Kidney epithelial cell (primary cell): ENCODE measurements at regions not wholly inside any gene's neighbourhood (a gene's known extent, or its start where the extent isn't known, plus 50 kb on each side); places are given as distances from the start of the nearest gene placed in this dataset.

Source experiments
- DNase-seq: peaks from one replicate; pipeline ENCODE4 v3.0.0-alpha.2; 2010; ENCODE audit warnings: low read depth
- H3K27me3 ChIP-seq: 2 replicates; pipeline ENCODE4 v1.6.0; 2011; ENCODE audit warnings: low read length; ENCODE audit not compliant: control insufficient read depth, insufficient read depth
- H3K36me3 ChIP-seq: 2 replicates; pipeline ENCODE4 v1.5.1; 2011; ENCODE audit warnings: low read length; ENCODE audit not compliant: control insufficient read depth, insufficient read depth
- H3K4me3 ChIP-seq: 2 replicates; pipeline ENCODE4 v1.5.1; 2011; ENCODE audit warnings: low read depth, mild to moderate bottlenecking, control low read depth, low read length
- TF ChIP-seq, protein P1 (sequence below): IDR thresholded peaks from 2 replicates; pipeline ENCODE4 v1.5.1; 2011; ENCODE audit warnings: mild to moderate bottlenecking, moderate library complexity, low read length, control low read depth, inconsistent platforms; ENCODE audit not compliant: insufficient read depth, poor library complexity, severe bottlenecking

DNA sequence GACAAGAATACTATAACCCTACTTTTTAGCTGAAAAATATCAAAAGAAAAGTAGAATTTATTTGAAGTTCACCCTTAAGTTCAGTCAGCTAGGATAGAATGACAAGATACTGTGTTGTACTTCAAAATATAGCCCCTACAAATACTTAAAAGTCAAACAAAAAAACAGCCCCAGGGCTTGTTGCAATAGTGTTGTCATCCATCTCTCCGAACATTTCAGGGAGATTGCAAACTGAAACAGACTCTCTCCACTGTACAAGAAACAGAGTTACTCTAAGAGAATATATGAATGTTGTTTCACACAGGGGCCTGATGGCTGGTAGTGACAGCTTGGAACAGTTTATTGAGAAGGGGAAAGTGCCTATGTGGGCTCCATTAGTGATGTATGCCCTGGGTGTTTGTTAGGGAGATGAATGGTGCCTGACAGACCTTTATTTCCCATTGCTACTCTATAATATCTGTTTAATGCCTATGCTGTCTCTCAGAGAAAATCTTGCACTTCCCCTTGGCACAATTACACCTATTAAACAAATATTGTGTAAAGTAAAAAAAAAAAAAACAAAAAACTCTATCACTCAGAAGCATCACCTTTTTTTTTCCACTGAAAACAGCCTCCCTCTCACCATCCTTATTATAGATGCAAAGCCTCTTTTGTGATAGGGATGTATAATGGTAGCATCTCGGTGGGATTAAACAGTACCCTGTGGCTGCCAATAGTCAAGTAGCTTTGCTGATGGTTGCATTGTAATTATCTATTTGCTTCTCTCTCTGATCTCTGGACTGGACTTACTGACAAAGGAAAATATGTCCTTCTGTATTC is 506.3 kb upstream of the LUZP2 start:
- no peak overlapping the region for H3K4me3 ChIP-seq
- DNase-seq, result no peak
- TF ChIP-seq, protein P1, sequence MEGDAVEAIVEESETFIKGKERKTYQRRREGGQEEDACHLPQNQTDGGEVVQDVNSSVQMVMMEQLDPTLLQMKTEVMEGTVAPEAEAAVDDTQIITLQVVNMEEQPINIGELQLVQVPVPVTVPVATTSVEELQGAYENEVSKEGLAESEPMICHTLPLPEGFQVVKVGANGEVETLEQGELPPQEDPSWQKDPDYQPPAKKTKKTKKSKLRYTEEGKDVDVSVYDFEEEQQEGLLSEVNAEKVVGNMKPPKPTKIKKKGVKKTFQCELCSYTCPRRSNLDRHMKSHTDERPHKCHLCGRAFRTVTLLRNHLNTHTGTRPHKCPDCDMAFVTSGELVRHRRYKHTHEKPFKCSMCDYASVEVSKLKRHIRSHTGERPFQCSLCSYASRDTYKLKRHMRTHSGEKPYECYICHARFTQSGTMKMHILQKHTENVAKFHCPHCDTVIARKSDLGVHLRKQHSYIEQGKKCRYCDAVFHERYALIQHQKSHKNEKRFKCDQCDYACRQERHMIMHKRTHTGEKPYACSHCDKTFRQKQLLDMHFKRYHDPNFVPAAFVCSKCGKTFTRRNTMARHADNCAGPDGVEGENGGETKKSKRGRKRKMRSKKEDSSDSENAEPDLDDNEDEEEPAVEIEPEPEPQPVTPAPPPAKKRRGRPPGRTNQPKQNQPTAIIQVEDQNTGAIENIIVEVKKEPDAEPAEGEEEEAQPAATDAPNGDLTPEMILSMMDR, result no peak
- H3K27me3 ChIP-seq, result no peaks in the 10 kb centered on the region
- no peaks in the 10 kb centered on the region for H3K36me3 ChIP-seq

DNA sequence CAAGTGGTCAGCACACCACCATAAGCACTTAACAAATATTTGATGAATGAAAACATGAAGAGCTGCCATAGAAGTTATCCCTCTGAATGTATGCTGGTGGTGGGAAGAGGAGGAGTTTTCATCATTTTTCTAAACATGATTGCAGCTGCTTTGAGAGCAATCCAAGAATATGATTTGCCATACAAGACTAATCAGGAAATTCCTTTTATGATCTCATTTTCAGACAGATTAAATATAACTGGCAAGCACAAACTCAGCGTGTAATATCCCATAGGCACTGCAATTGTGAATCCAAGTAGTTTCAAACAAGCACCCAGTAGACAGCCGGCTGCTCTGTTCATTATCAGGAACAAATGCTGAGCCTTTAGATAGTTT is 505.7 kb upstream of the LUZP2 start:
- TF ChIP-seq, protein P1, result no peak
- DNase-seq, result no peak

DNA sequence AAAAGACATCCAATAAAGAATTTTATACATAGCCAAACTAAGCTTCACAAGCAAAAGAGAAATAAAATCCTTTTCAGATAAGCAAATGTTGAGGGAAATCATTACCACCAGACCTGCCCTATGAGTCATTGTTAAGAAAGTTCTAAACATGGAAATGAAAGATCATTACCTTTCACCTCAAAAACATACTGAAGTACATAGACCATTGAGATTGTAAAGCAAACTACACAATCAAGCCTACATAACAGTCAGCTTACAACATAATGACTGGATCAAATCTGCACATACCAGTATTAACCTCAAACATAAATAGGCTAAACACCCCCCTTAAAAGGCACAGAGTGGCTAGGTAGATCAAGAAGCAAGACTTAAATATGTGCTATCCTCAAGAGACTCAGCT is 501.0 kb upstream of the LUZP2 start:
- no peak overlapping the region for H3K4me3 ChIP-seq
- DNase-seq, result no peak
- H3K36me3 ChIP-seq, result no peaks in the 10 kb centered on the region
- no peaks in the 10 kb centered on the region for H3K27me3 ChIP-seq
- TF ChIP-seq, protein P1, result no peak

More for the DNA sequence above, 505.7 kb upstream of the LUZP2 start:
- Histone ChIP-seq H3K36me3 (no peaks in the 10 kb centered on the region), H3K4me3 (no peak overlapping the region), H3K27me3 (no peaks in the 10 kb centered on the region)

DNA sequence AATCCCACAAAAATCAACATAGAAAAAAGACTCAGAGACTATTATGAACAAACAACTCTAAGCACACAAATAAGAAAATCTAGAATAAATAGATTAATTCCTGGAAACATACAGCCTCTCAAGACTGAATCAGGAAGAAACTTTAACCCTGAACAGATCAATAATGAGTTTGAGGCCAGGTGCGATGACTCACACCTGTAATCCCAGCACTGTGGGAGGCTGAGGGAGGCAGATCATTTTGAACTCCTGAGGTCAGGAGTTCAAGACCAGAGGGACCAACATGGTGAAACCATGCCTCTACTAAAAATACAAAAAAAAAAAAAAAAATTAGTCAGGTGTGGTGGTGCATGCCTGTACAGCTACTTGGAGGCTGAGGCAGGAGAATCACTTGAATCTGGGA is 499.5 kb upstream of the LUZP2 start:
- Histone ChIP-seq H3K27me3 (no peaks in the 10 kb centered on the region), H3K36me3 (no peaks in the 10 kb centered on the region), H3K4me3 (no peak overlapping the region)
- TF ChIP-seq, protein P1, result no peak
- no peak for DNase-seq

DNA sequence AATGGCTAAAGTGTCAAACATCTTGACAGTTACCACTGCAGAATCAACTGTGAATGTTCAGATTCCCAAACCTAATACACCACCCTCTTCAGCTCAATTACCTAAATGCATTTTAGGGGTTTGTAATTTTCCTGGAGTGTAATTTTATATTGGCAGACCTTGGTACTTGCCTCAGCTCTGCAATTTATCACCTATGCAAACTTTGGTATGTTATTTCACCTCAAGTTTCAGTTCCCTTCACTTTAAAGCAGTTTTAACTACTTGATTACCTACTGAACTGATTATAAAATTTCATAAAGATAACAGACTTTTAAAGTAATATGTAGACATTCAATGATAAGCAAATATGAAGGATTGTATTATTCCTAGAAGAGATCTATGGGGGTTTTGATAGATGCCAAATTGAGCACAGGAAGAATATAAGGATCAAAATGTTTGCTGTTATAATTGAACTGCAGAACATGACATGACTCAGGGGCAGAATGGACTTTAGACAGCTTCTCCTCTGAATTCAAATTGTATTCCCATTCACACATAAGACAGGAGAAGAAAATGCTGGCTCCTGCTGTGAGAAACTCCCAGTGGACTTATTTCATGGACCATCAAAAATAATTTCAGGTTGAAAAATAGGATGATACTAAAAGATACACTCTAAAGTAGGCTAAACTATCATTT is 491.5 kb upstream of the LUZP2 start:
- DNase-seq, result no peak
- H3K27me3 ChIP-seq, result no peaks in the 10 kb centered on the region
- TF ChIP-seq, protein P1, result no peak
- no peaks in the 10 kb centered on the region for H3K36me3 ChIP-seq
- H3K4me3 ChIP-seq, result no peak overlapping the region
